Liver (tissue), 8 donors: ENCODE measurements at regions not wholly inside any gene's neighbourhood (a gene's known extent, or its start where the extent isn't known, plus 50 kb on each side); places are given as distances from the start of the nearest gene placed in this dataset.

Experiments used
- DNase-seq: peaks from one replicate; pipeline ENCODE4 v3.0.0-alpha.2; 2017; ENCODE audit warnings: low spot score
- H3K27ac ChIP-seq, 2 donors: one replicate each; pipeline ENCODE4 v1.7.0; 2013; ENCODE audit warnings: inconsistent platforms in 2 of 2, low read length in 2 of 2, control low read depth in 1 of 2, low read depth in 1 of 2, mild to moderate bottlenecking in 1 of 2
- H3K27me3 ChIP-seq, 4 donors: one replicate each; pipeline versions ENCODE4 v1.6.1 to v1.7.0; 2013; ENCODE audit warnings: low read length in 3 of 4, inconsistent platforms in 1 of 4, mild to moderate bottlenecking in 1 of 4, moderate library complexity in 1 of 4; ENCODE audit not compliant: control insufficient read depth in 4 of 4, insufficient read depth in 4 of 4
- H3K36me3 ChIP-seq, 4 donors: one replicate each; pipeline versions ENCODE4 v1.6.1 to v1.7.0; 2013; ENCODE audit warnings: low read length in 3 of 4, mild to moderate bottlenecking in 3 of 4, low read depth in 1 of 4, moderate library complexity in 1 of 4; ENCODE audit not compliant: control insufficient read depth in 4 of 4, insufficient read depth in 3 of 4
- H3K4me1 ChIP-seq, 4 donors: one replicate each; pipeline versions ENCODE4 v1.6.1 to v1.7.0; 2013; ENCODE audit warnings: low read length in 3 of 4, mild to moderate bottlenecking in 3 of 4, moderate library complexity in 1 of 4; ENCODE audit not compliant: control insufficient read depth in 4 of 4, insufficient read depth in 4 of 4
- H3K4me3 ChIP-seq, 3 donors: one replicate each; pipeline versions ENCODE4 v1.6.1 to v1.7.0; 2013; ENCODE audit warnings: low read length in 3 of 3, control low read depth in 1 of 3, low read depth in 1 of 3, mild to moderate bottlenecking in 1 of 3
- H3K9ac ChIP-seq, 2 donors: one replicate each; pipeline ENCODE4 v1.7.0; 2013; ENCODE audit warnings: low read length in 2 of 2, mild to moderate bottlenecking in 2 of 2, moderate library complexity in 2 of 2, control low read depth in 1 of 2, low read depth in 1 of 2
- H3K9me3 ChIP-seq, 4 donors: one replicate each; pipeline versions ENCODE4 v1.6.1 to v1.7.0; 2013; ENCODE audit warnings: low read length in 3 of 4; ENCODE audit not compliant: control insufficient read depth in 4 of 4
- ATF3 ChIP-seq: IDR thresholded peaks from 2 replicates; pipeline ENCODE4 v1.6.1; 2016; ENCODE audit warnings: antibody characterized with exemption
- CTCF ChIP-seq: fragments of 150-350 bp; IDR thresholded peaks from 2 replicates; pipeline ENCODE4 v1.5.1; 2017; ENCODE audit warnings: improper control_type of control experiment, low read depth, low read length; ENCODE audit not compliant: missing input control
- EGR1 ChIP-seq, 2 donors: IDR thresholded peaks; 2 replicates each; pipeline ENCODE4 v1.6.1; 2016 to 2018; ENCODE audit warnings: antibody characterized with exemption in 2 of 2, low read depth in 2 of 2
- FOXA2 ChIP-seq: IDR thresholded peaks from 2 replicates; pipeline ENCODE4 v1.6.1; 2016; ENCODE audit warnings: antibody characterized with exemption
- GABPA ChIP-seq, 2 donors: IDR thresholded peaks in 1 of 2; conservative IDR thresholded peaks in 1 of 2; 2 replicates each; pipeline ENCODE4 v1.6.1; 2016; ENCODE audit warnings: antibody characterized with exemption in 2 of 2, mild to moderate bottlenecking in 1 of 2, moderate library complexity in 1 of 2
- HNF4A ChIP-seq, 2 donors: conservative IDR thresholded peaks; 2 replicates each; pipeline ENCODE4 v1.6.1; 2016; ENCODE audit warnings: antibody characterized with exemption in 2 of 2, mild to moderate bottlenecking in 2 of 2
- HNF4G ChIP-seq: IDR thresholded peaks from 2 replicates; pipeline ENCODE4 v1.6.1; 2016; ENCODE audit warnings: antibody characterized with exemption
- JUND ChIP-seq, 2 donors: IDR thresholded peaks; 2 replicates each; pipeline ENCODE4 v1.6.1; 2016; ENCODE audit warnings: antibody characterized with exemption in 2 of 2
- MAX ChIP-seq: IDR thresholded peaks from 2 replicates; pipeline ENCODE4 v1.6.1; 2016; ENCODE audit warnings: antibody characterized with exemption
- NR2F2 ChIP-seq: IDR thresholded peaks from 2 replicates; pipeline ENCODE4 v1.6.1; 2016; ENCODE audit warnings: antibody characterized with exemption
- RAD21 ChIP-seq, 2 donors: IDR thresholded peaks; 2 replicates each; pipeline ENCODE4 v1.6.1; 2016; ENCODE audit warnings: antibody characterized with exemption in 2 of 2, mild to moderate bottlenecking in 2 of 2
- REST ChIP-seq: IDR thresholded peaks from 2 replicates; pipeline ENCODE4 v1.6.1; 2016; ENCODE audit warnings: antibody characterized with exemption, mild to moderate bottlenecking
- RXRA ChIP-seq, 2 donors: IDR thresholded peaks; 2 replicates each; pipeline ENCODE4 v1.6.1; 2017 to 2018; ENCODE audit warnings: antibody characterized with exemption in 2 of 2, mild to moderate bottlenecking in 1 of 2
- TAF1 ChIP-seq: conservative IDR thresholded peaks from 2 replicates; pipeline ENCODE4 v1.6.1; 2016; ENCODE audit warnings: antibody characterized with exemption, mild to moderate bottlenecking
- YY1 ChIP-seq: IDR thresholded peaks from 2 replicates; pipeline ENCODE4 v1.6.1; 2016; ENCODE audit warnings: antibody characterized with exemption, mild to moderate bottlenecking
- ZBTB33 ChIP-seq: IDR thresholded peaks from 2 replicates; pipeline ENCODE4 v1.6.1; 2016; ENCODE audit warnings: antibody characterized with exemption
- WGBS: extraction: QIAGEN DNeasy Blood & Tissue Kit; methylation state at CpG from one replicate; pipeline ENCODE4 v1.1.7; 2013; 5-methylcytosine and 5-hydroxymethylcytosine counted together
- donor health status: healthy.
- donor health status: healthy.
- donor health status: healthy.
- donor health status: healthy.
- donor health status: healthy.

- Histone ChIP-seq H3K36me3 (no peaks in the 10 kb centered on the region), H3K4me1 (no peaks in the 10 kb centered on the region), H3K9me3 (peaks cover 0 to 16% (median 2%) of the 10 kb centered on the region in 4 donors), H3K27me3 (peaks cover 0 to 4% (median 3%) of the 10 kb centered on the region in 4 donors), H3K9ac (no peak overlapping the region), H3K4me3 (no peak overlapping the region), H3K27ac (no peak overlapping the region)
- 85% methylated on average over 4 of the region's 4 CpGs for WGBS
- DNase-seq, result no peak
- TF ChIP-seq HNF4A (conservative IDR thresholded peaks at IDR 0.05), result no peak
- TF ChIP-seq GABPA (IDR thresholded peaks at IDR 0.05 in 1 of 2, conservative IDR thresholded peaks at IDR 0.05 in 1 of 2), result no peak
- no peak for TF ChIP-seq ZBTB33
- TF ChIP-seq RAD21 (IDR thresholded peaks at IDR 0.05), result no peak
- no peak for TF ChIP-seq TAF1
- TF ChIP-seq HNF4G, result no peak
- no peak for TF ChIP-seq YY1
- TF ChIP-seq NR2F2, result no peak
- no peak for TF ChIP-seq MAX
- no peak for TF ChIP-seq FOXA2
Measured at GRCh38 chr5:176714067-176714466, 66.8 kb downstream of the TSPAN17 start.

GRCh38 chr5:176716320-176716719 is 69.0 kb downstream of the TSPAN17 start:
- Histone ChIP-seq H3K36me3 (no peaks in the 10 kb centered on the region), H3K27me3 (peaks cover 0 to 8% (median 2%) of the 10 kb centered on the region in 4 donors), H3K4me3 (no peak overlapping the region), H3K27ac (no peak overlapping the region), H3K9me3 (peaks cover 0 to 16% (median 2%) of the 10 kb centered on the region in 4 donors), H3K4me1 (no peaks in the 10 kb centered on the region), H3K9ac (no peak overlapping the region)
- WGBS, result 47% methylated on average over 4 of the region's 4 CpGs
- DNase-seq, result no peak
- TF ChIP-seq GABPA (IDR thresholded peaks at IDR 0.05 in 1 of 2, conservative IDR thresholded peaks at IDR 0.05 in 1 of 2) (no peak), NR2F2 (no peak), TAF1 (no peak), ATF3 (no peak), JUND (IDR thresholded peaks at IDR 0.05) (no peak), RXRA (IDR thresholded peaks at IDR 0.05) (no peak)

GRCh38 chr5:176719113-176719739 is 71.9 kb downstream of the TSPAN17 start:
- Histone ChIP-seq H3K9ac (no peak overlapping the region), H3K4me3 (no peak overlapping the region), H3K4me1 (no peaks in the 10 kb centered on the region), H3K36me3 (no peaks in the 10 kb centered on the region), H3K27ac (no peak overlapping the region), H3K9me3 (peaks cover 0 to 3% (median 0%) of the 10 kb centered on the region in 4 donors), H3K27me3 (peaks cover 0 to 8% (median 0%) of the 10 kb centered on the region in 4 donors)
- no peak for DNase-seq
- WGBS, result 39% methylated on average over 14 of the region's 14 CpGs
- TF ChIP-seq REST (no peak), HNF4G (no peak), EGR1 (IDR thresholded peaks at IDR 0.05; ENCODE audit: low read depth in 2 of 2) (no peak), MAX (no peak), TAF1 (no peak), CTCF (no peak), YY1 (no peak), ZBTB33 (no peak), JUND (IDR thresholded peaks at IDR 0.05) (no peak), RXRA (IDR thresholded peaks at IDR 0.05) (no peak), HNF4A (conservative IDR thresholded peaks at IDR 0.05) (no peak), NR2F2 (no peak), RAD21 (IDR thresholded peaks at IDR 0.05) (no peak)
